Breast epithelium (tissue), 3 donors: ENCODE measurements at regions not wholly inside any gene's neighbourhood (a gene's known extent, or its start where the extent isn't known, plus 50 kb on each side); places are given as distances from the start of the nearest gene placed in this dataset.

Experiments used
- POLR2A ChIP-seq: fragments of 450-650 bp; IDR thresholded peaks from one replicate; pipeline ENCODE4 v1.6.1; 2016; ENCODE audit warnings: antibody characterized with exemption, mild to moderate bottlenecking, moderate library complexity
- POLR2AphosphoS5 ChIP-seq, 3 donors: sonication (generic); formaldehyde crosslinking; IDR thresholded peaks; one replicate each; pipeline ENCODE4 v1.6.1; 2017; ENCODE audit warnings: antibody characterized with exemption in 3 of 3
- TF ChIP-seq, protein P1 (sequence below), 3 donors: fragments of 450-650 bp; IDR thresholded peaks; one replicate each; pipeline ENCODE4 v1.5.1; 2016 to 2017; ENCODE audit warnings: antibody characterized with exemption in 3 of 3, mild to moderate bottlenecking in 3 of 3, moderate library complexity in 3 of 3

DNA sequence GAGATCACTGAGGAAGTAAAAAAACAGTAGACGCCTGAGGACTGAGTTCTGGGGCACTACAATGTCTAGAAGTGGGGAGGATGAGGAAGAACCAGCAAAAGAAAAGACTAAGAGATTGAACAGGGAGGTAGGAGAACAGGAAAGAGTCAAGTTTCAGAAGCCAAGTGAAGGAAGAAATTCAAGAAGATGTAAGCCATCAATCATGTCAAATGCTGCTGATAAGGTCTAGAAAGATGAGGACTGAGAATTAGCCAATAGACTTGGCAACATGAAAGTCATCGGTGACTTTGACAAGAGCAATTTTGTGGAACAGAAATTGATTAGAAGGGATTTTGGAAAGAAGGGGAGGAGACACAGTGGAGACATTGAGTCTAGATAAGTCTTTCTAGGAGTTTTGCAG lies 54.8 kb upstream of the CRY1 start:
- TF ChIP-seq, protein P1, sequence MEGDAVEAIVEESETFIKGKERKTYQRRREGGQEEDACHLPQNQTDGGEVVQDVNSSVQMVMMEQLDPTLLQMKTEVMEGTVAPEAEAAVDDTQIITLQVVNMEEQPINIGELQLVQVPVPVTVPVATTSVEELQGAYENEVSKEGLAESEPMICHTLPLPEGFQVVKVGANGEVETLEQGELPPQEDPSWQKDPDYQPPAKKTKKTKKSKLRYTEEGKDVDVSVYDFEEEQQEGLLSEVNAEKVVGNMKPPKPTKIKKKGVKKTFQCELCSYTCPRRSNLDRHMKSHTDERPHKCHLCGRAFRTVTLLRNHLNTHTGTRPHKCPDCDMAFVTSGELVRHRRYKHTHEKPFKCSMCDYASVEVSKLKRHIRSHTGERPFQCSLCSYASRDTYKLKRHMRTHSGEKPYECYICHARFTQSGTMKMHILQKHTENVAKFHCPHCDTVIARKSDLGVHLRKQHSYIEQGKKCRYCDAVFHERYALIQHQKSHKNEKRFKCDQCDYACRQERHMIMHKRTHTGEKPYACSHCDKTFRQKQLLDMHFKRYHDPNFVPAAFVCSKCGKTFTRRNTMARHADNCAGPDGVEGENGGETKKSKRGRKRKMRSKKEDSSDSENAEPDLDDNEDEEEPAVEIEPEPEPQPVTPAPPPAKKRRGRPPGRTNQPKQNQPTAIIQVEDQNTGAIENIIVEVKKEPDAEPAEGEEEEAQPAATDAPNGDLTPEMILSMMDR (IDR thresholded peaks at IDR 0.05): no peak
- TF ChIP-seq POLR2AphosphoS5 (IDR thresholded peaks at IDR 0.05) (no peak), POLR2A (no peak)
